Keratinocyte (primary cell): ENCODE measurements at regions not wholly inside any gene's neighbourhood (a gene's known extent, or its start where the extent isn't known, plus 50 kb on each side); places are given as distances from the start of the nearest gene placed in this dataset.
A peak's percentile ranks its signal among the peaks of the same experiment; 100 is the strongest.

Experiments used
- DNase-seq: peaks from one replicate; pipeline ENCODE4 v3.0.0-alpha.2; 2011; ENCODE audit warnings: low read depth, missing footprints, low spot score
- FAIRE-seq: peaks from 2 replicates; lab custom pipeline; 2011; peaks lifted over from hg19 to GRCh38; lab: Jason Lieb, UNC
- H2AFZ ChIP-seq: 2 replicates; pipeline ENCODE4 v1.6.0; 2012; ENCODE audit warnings: low read length, control low read depth, inconsistent platforms; ENCODE audit not compliant: control insufficient read depth
- H3K27ac ChIP-seq: 2 replicates; pipeline ENCODE4 v1.5.1; 2011; ENCODE audit warnings: low read length; ENCODE audit not compliant: control insufficient read depth, insufficient read depth
- H3K27me3 ChIP-seq: 3 replicates; pipeline ENCODE4 v1.6.0; 2011; ENCODE audit warnings: low read length; ENCODE audit not compliant: control insufficient read depth, insufficient read depth; ENCODE audit errors: extremely low read depth
- H3K36me3 ChIP-seq, 2 experiments: 2 replicates in 1 of 2; 3 replicates in 1 of 2; pipeline ENCODE4 v1.5.1; 2011; ENCODE audit warnings: low read length in 2 of 2, mild to moderate bottlenecking in 1 of 2; ENCODE audit not compliant: control insufficient read depth in 2 of 2, insufficient read depth in 2 of 2; ENCODE audit errors: extremely low read depth in 1 of 2
- H3K4me1 ChIP-seq: 3 replicates; pipeline ENCODE4 v1.5.1; 2011; ENCODE audit warnings: low read length; ENCODE audit not compliant: control insufficient read depth, insufficient read depth; ENCODE audit errors: extremely low read depth
- H3K4me2 ChIP-seq: 3 replicates; pipeline ENCODE4 v1.6.0; 2011; ENCODE audit warnings: low read depth, low read length; ENCODE audit not compliant: control insufficient read depth, insufficient read depth; ENCODE audit errors: extremely low read depth
- H3K4me3 ChIP-seq, 3 experiments: fragments of 200-600 bp in 1 of 3; sonication (generic) in 1 of 3; 2 replicates in 2 of 3; 3 replicates in 1 of 3; pipeline ENCODE4 v1.5.1; 2011 to 2016; ENCODE audit warnings: low read length in 3 of 3, mild to moderate bottlenecking in 3 of 3, control low read depth in 2 of 3, inconsistent platforms in 1 of 3, low read depth in 1 of 3, mixed read lengths in 1 of 3, mixed run types in 1 of 3, moderate library complexity in 1 of 3; ENCODE audit not compliant: control insufficient read depth in 2 of 3, insufficient read depth in 2 of 3; ENCODE audit errors: extremely low read depth in 1 of 3
- H3K79me2 ChIP-seq: 2 replicates; pipeline ENCODE4 v1.6.0; 2012; ENCODE audit warnings: low read length; ENCODE audit not compliant: control insufficient read depth, insufficient read depth
- H3K9ac ChIP-seq: 3 replicates; pipeline ENCODE4 v1.6.0; 2011; ENCODE audit warnings: low read length; ENCODE audit not compliant: control insufficient read depth, insufficient read depth; ENCODE audit errors: extremely low read depth
- H3K9me1 ChIP-seq: 3 replicates; pipeline ENCODE4 v1.6.0; 2011; ENCODE audit warnings: low read length; ENCODE audit not compliant: control insufficient read depth, insufficient read depth; ENCODE audit errors: extremely low read depth
- H3K9me3 ChIP-seq: 2 replicates; pipeline ENCODE4 v1.5.1; 2012; ENCODE audit warnings: low read depth, low read length; ENCODE audit not compliant: control insufficient read depth
- H4K20me1 ChIP-seq: 3 replicates; pipeline ENCODE4 v1.6.0; 2011; ENCODE audit warnings: low read length; ENCODE audit not compliant: control insufficient read depth, insufficient read depth; ENCODE audit errors: extremely low read depth
- EZH2 ChIP-seq: IDR thresholded peaks from one replicate; pipeline ENCODE4 v1.6.1; 2012; ENCODE audit warnings: inconsistent platforms, mild to moderate bottlenecking, low read length, moderate library complexity
- dilution Hi-C: fragments of 300-500 bp; cut with MboI; formaldehyde crosslinking; loops from one replicate; pipeline ENCODE4 v1.7.0; 2020; ENCODE audit warnings: low sequenced_read_pairs; ENCODE audit not compliant: extremely low pct_ligation_motif_present
- TF ChIP-seq, protein P1 (sequence below), 3 experiments: IDR thresholded peaks in 1 of 3; conservative IDR thresholded peaks in 1 of 3; optimal IDR thresholded peaks in 1 of 3; 2 replicates in 2 of 3; 3 replicates in 1 of 3; pipeline versions ENCODE3 to v1.5.1; 2011; ENCODE audit warnings: low read length in 3 of 3, mild to moderate bottlenecking in 3 of 3, moderate library complexity in 2 of 3, control low read depth in 1 of 3, inconsistent platforms in 1 of 3; ENCODE audit not compliant: insufficient read depth in 2 of 3; ENCODE audit errors: extremely low read depth in 1 of 3

GRCh38 chr2:35365859-35366258, 989.7 kb upstream of the CRIM1 start:
- Histone ChIP-seq H3K4me1 (no peaks in the 10 kb centered on the region), H3K9me1 (no peaks in the 10 kb centered on the region), H3K9me3 (no peaks in the 10 kb centered on the region), H3K27me3 (no peaks in the 10 kb centered on the region), H4K20me1 (no peaks in the 10 kb centered on the region), H2AFZ (no peak overlapping the region), H3K79me2 (no peaks in the 10 kb centered on the region), H3K4me3 (no peak overlapping the region), H3K27ac (no peak overlapping the region), H3K36me3 (no peaks in the 10 kb centered on the region), H3K9ac (no peak overlapping the region), H3K4me2 (no peak overlapping the region)
- DNase-seq (no peak), FAIRE-seq (no peak)
- dilution Hi-C loops, result no loop called here
- TF ChIP-seq, protein P1, sequence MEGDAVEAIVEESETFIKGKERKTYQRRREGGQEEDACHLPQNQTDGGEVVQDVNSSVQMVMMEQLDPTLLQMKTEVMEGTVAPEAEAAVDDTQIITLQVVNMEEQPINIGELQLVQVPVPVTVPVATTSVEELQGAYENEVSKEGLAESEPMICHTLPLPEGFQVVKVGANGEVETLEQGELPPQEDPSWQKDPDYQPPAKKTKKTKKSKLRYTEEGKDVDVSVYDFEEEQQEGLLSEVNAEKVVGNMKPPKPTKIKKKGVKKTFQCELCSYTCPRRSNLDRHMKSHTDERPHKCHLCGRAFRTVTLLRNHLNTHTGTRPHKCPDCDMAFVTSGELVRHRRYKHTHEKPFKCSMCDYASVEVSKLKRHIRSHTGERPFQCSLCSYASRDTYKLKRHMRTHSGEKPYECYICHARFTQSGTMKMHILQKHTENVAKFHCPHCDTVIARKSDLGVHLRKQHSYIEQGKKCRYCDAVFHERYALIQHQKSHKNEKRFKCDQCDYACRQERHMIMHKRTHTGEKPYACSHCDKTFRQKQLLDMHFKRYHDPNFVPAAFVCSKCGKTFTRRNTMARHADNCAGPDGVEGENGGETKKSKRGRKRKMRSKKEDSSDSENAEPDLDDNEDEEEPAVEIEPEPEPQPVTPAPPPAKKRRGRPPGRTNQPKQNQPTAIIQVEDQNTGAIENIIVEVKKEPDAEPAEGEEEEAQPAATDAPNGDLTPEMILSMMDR (optimal IDR thresholded peaks at IDR 0.05 in 1 of 3, IDR thresholded peaks at IDR 0.05 in 1 of 3, conservative IDR thresholded peaks at IDR 0.05 in 1 of 3; ENCODE audit: extremely low read depth in 1 of 3, insufficient read depth in 2 of 3, low read length in 3 of 3), result peak in 1 of 3 experiments; percentile 16
- TF ChIP-seq EZH2, result no peak

DNA sequence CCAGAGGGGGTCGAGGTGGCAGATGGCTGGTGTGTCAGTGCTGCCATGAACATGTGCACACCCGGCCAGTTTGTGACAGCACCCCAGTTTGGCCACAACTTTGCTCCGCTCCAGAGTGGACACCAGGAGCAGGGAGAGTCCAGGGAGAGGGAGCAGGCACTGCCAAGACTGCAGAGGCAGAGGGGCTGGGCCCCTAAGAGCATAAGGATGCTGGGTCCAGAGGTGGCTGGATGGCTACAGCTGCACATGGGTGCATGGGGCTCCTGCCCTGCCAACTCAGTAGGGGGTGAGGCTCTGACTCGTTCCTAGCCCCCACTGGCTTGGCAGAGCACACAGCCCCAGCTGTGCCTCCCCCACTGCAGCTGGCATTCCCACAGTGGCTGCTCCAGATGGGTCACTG, 999.2 kb upstream of the CRIM1 start:
- H3K4me3 ChIP-seq, result no peak overlapping the region
- no peaks in the 10 kb centered on the region for H3K27me3 ChIP-seq
- no peaks in the 10 kb centered on the region for H3K4me1 ChIP-seq
- TF ChIP-seq EZH2, result no peak
- TF ChIP-seq, protein P1 (optimal IDR thresholded peaks at IDR 0.05 in 1 of 3, IDR thresholded peaks at IDR 0.05 in 1 of 3, conservative IDR thresholded peaks at IDR 0.05 in 1 of 3; ENCODE audit: extremely low read depth in 1 of 3, insufficient read depth in 2 of 3, low read length in 3 of 3), result no peak
- no peak overlapping the region for H3K9ac ChIP-seq
- H3K79me2 ChIP-seq, result no peaks in the 10 kb centered on the region
- no peak overlapping the region for H2AFZ ChIP-seq
- no peak overlapping the region for H3K27ac ChIP-seq
- no peaks in the 10 kb centered on the region for H3K9me3 ChIP-seq
- DNase-seq (no peak), FAIRE-seq (no peak)
- dilution Hi-C loops, result no loop called here
- H3K4me2 ChIP-seq, result no peak overlapping the region
- H4K20me1 ChIP-seq, result no peaks in the 10 kb centered on the region
- H3K9me1 ChIP-seq, result no peaks in the 10 kb centered on the region
- no peaks in the 10 kb centered on the region for H3K36me3 ChIP-seq
